GM19023 (cell line): ENCODE measurements at regions not wholly inside any gene's neighbourhood (a gene's known extent, or its start where the extent isn't known, plus 50 kb on each side); places are given as distances from the start of the nearest gene placed in this dataset.
"Not testable (repeated sequence)": the region's sequence is repeated elsewhere in the genome, so short reads cannot be mapped to it uniquely, and the experiment has no call there.

Source experiments
- ATAC-seq: cut with Tn5 transposase; IDR thresholded peaks from one replicate; pipeline ENCODE4 v1.9.1; 2021; ENCODE audit warnings: mild to moderate bottlenecking, moderate library complexity; ENCODE audit not compliant: unreplicated experiment

DNA sequence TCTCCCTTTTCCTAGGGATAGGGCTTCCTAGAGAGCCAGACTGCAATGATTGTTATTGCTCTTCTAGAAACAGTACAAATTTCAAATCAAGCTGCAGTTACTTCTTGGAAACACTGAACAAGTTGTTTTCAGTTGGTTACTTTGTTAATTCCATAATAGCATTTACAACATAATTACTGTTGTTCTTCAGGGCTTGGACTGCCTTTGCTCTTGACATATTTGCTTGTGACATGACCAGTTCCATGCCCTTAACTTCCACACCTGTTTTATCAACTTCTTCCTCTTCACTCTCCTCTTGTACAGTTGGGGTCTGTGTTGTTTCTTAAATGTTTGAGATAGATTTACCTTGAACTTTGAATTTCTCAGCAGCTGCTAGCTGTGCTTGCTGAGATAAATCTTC is 104.4 kb downstream of the SEC23IP start:
- ATAC-seq, result no peak

DNA sequence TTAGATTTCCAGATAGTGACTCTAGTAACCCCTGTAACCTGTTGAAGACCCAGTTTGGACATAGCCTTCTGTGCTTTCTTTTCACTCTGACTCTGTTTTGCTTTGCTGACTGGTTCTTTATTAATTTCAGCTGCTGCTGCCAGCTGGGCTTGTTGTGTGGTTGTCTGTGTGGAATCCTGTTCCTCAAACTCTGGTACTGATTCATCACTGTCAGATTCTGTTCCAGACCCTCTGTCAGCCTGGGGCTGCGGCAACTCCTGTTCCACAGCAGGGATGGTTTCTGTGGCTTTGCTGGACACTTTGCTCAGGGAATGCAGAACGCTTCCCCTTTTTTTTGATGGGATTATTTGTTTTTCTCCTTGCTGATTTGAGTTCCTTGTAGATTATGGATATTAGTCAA is 104.9 kb downstream of the SEC23IP start:
- no peak for ATAC-seq

DNA sequence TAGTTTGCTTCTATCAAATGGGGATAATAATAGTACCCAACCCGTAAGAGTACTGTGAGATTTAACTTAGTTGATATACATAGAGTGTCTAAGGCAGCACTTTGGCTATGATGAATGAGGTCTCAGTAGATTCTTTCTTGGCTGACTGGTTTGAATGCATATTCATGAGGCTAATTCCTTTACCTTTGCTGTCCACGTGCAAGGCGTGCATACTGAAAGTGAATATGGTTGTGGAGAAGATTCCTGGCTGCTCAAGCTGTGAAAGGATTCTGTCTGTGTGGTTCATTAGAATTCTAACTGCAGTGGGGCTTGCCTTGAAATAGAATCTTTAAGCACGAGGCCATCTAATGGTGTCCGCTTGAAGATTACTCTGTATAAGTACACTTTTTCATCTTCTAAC is 110.3 kb downstream of the SEC23IP start:
- ATAC-seq, result no peak

DNA sequence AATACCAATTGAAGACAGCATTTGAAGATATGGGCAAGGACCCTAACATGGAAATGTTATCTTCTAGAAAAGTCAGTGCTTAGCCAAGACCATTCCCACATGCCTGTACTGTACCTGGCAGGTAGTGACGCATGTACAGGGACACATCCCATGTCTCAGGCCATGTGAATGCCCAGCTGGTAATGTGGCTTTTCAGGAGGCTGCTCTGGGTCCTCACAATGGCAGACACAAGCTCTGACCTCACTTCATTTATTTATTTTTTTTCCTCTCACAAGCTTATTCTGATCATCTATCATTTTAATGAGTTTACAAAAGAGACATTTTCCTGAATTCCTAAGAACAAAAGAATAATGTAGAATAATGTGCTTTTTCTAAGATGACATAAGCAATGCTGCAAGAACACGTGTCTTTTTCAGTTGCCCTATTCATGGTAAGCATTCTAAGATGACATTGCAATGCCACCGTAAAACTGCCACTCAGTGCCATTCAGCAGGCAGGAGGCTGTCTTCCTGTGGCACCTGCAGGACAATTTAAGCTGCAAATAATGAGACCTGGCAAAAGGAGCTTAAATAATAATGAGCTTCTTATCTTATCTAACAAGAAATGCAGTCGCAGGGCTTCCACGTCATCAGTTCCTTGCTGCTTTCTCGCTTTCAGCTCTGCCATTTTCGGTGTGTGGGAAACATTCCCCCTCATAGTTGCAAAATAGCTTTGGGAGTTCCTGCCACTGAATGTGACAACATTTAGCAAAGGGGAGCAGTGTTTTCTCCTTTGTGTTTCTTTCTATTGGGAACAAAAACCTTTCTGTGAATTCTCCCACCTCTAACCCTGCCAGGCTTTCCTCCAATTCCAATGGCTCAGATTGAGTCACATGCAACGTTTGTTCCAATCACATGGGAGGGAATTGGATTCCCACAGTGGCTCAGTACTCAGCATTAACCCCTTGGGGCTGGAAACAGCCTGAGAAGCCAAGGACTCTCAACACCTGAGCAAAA is 113.0 kb downstream of the SEC23IP start:
- no peak for ATAC-seq

DNA sequence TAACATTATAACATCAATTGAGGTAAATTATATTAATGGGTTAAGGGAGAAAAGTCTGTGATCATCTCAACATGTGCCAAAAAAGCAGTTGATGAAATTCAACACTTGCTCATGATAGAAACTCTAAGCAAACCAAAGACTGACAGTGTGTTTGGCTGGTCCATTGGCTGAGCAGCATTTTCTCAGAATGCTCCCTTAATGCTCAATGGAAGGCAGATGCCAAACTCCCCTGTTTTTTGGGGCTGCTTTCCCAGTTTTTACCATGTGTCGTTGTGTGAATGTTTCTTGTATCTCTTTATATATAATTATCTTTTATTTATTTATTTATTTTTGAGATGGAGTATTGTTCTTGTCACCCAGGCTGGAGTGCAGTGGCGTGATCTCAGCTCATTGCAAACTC is 114.7 kb downstream of the SEC23IP start:
- no peak for ATAC-seq

DNA sequence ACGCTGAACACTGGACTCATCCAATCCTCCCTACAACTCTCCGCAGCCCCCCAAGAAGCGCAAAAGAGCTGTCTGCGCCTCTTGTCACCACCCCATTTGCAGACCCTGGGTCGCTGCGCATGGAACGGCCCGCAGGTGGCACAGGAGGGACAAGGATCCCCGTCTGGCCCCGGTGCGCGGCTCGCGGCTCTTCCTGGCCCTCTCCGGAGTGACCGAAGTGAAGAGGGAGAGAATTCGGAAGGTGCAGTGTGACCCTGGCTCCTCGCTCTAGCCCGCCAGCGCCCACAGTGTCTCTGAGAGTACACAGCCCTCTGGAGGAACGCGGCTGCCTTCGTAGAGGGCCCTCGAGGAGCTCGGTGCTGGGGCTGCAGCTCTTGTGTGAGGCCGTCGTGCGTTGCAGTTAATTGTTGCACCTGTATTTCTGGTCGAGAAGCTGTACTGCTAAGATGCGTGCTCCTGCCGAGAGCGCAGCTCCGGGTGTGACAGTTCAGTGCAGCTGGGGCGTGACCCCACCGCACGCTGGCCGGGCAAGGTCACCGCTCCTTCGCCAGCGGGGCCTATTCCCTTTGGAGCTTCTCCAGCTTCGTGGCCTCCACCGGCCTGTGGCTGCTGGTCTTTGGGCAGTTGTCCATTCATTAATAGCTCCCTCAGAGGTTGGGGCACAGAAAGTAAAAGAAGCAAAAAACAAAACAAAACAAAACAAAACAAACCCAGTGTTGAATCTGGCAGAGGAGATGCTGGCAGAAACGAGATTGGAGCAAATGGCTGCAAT is 119.0 kb downstream of the SEC23IP start:
- no peak for ATAC-seq

DNA sequence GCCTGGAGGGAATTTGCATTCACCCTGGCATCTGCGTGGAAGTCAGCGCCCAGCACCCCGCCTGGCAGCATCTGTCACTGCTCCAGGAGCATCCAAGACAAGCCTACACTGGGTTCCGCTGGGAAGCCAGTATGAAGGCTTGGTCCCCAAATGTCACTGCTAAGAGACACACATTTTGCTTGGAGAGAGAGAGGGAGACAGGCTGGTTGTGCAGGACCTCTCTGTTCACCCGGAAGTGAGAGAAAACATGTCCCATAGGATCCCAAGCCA is 119.5 kb downstream of the SEC23IP start:
- no peak for ATAC-seq

DNA sequence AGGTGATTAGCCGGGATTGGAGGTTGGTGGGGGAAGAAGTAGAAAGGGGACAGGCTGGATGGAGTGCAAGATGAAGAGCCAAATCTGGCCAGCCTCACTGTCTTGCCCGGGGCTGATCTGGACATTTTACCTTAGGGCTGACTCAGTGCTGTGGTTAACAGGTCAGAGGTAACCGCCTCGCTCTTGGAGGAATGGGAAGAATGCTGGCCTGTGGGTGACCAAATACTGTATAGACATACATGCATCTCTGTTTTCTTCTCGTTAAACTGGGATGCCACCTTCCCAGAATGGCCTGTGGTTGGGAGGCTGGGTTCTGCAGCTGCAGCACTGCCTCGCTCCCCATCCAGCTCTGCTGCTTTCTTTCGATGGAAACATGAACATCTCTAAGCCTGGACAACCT is 120.0 kb downstream of the SEC23IP start:
- no peak for ATAC-seq

DNA sequence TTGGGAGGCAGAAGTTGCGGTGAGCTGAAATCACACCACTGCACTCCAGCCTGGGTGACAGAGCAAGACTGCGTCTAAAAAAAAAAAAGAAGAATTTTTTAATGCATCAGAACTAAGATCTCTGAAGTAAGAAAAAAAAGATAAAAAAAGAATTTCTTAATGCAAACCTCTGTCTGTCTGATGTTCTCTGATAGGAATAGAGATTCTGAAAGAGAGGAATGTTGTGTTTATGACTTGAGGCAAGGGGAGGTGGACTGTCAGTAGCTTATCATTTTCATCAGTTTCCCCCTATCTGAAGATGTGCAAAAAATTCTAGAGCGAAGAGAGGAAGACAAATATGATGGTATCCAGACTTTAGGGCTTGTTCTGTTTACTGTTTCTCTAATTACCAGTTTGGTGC is 121.5 kb downstream of the SEC23IP start:
- no peak for ATAC-seq

DNA sequence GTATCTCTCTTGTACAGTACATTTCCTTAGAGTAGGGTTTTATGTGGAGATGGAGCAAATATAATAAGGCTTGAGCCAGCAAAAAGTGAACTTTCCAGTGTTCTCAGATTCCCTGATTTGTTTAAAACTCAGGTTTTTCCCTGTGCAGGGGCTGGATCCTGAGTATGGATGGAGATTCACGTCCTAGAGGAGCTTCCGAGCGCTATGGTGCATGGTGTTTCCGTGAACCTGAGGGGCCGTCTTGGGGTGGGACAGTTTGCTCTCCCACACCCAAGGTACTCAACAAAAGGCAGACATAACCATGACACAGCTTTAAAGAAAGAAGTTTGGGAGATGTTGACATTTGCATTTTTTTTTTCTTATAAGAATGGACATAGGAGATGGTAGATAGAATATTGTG is 122.5 kb downstream of the SEC23IP start:
- no peak for ATAC-seq

DNA sequence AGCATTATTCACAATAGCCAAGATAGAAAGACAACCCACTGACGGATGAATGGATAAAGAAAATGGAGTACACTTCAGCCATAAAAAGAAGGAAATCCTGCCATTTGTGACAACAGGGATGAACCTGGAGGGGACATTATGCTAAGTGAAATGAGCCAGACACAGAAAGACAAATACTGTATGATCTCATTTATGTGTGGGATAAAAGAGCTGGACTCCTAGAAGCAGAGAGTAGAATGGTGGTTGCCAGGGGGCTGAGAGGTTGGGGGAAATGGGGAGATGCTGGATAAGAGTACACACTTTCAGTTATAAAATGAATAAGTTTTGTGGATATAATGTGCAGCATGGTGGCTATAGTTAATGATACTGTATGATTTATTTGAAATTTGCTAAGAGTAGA is 124.4 kb downstream of the SEC23IP start:
- no peak for ATAC-seq

DNA sequence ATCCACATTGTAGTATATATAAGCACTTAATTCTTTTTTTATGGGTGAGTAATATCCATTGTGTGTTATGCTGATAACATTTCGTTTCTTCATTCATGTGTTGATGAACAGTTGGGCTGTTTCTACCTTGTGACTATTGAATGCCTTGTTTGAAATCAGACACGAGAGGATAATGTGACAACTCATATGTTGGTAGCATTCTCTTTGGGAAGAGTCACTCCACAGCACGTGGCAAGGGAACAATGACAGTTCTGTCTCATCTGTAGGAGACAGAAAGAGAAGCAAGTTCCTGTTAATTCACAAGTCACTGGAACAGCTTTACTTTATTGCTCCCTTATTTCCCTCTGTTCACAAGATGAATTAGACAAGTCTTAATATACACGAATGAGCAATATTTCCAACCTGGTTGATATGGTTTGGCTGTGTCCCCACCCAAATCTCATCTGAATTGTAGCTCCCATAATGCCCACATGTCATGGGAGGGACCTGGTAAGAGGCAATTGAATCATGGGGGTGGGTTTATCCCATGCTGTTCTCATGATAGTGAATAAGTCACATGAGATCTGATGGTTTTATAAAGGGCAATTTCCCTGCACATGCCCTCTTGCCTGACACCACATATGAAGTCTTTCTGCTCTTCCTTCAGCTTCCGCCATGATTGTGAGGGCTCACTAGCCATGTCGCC is 125.3 kb downstream of the SEC23IP start:
- ATAC-seq, result no peak

DNA sequence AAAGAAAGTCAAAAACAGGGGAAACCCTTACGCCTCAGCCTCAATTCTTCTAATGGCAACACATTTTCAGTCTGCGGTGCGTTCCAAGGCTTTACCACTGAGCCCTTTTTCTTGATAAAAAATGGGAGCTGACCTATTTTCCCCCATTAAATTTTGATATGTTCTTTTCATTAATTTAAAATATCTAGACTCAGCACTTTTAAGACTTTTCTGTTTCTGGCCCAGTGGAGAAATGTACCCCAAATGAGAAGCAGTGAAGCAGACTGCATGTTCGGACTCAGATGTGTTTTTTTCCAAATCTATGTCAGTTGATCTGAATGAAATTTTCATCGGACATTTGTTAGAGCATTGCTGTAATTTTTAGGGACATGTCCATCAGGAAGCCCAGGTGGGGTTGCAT is 126.2 kb downstream of the SEC23IP start:
- no peak for ATAC-seq

DNA sequence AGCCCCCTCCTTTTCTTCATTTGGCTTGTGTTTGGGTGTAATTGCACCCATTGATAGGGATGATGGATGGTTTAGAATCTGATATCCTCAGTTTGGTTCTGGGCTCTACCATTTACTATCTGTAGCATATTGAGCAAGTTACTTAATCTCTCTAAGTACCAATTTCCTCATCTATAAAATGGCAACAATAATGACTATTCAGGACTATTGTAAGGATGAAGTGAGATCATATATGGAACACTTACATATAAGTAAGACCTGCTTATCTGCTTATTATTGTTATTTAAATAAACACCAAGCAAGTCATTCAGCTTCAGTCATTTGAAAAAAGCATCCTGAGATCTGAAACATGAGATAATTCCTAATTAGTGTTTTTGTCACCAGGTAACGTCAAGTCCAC is 127.0 kb downstream of the SEC23IP start:
- no peak for ATAC-seq

DNA sequence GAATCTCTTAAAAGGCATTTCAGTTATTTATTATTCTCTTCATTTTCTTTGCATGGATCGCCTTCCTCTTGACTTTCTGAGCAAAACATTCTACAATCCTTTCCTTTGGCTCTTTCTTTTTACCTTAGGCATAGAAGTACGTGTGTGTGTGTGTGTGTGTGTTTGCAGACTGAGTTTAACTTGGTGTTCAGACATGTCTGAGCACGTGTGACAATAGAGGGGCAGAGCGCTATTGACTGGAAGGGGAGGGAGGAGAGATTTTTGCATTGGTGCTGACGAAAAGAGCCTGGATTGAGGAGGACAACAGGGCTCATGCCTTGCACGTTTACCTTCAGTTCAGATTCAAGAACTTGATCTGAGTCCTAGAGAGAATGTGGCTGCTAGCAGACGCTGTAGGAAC is 129.8 kb downstream of the SEC23IP start:
- no peak for ATAC-seq

DNA sequence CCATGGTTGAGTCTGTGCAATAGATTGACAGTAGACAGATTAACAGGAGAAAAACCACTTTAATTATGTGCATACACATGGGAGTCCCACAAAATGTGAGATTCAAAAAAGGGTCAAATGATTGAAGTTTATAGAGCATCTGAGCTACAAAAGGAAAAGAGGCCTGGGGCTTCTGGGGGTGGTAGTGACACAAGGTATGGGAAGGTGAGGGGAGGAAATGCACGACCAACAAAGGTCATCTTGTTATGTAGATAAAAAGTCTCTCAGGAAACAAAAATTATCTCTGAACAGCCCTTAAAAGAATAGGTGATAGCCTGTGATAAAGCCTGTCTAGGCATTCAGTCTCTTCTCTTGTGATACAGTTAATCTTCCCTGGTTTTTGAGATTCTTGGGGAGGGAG is 141.7 kb downstream of the SEC23IP start:
- ATAC-seq, result no peak

DNA sequence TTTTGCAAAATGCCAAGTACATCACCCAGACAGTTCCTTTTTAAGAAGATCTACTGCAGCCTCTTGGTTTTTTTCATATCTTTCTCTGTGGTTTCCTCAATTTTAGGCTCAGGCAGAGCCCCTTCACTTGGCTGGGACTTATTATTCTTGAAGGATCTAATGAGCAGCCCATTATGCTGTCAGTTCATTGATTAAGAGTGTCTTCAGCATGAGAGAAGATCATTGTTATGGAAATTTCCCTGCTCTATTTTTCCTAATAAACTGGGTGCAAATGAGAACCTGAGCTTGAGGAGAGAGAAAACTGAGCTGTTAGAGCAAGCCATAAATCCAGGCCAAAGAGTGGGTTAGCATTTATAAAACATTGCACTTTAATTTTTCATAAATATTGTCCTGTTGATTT is 146.5 kb downstream of the SEC23IP start:
- no peak for ATAC-seq

DNA sequence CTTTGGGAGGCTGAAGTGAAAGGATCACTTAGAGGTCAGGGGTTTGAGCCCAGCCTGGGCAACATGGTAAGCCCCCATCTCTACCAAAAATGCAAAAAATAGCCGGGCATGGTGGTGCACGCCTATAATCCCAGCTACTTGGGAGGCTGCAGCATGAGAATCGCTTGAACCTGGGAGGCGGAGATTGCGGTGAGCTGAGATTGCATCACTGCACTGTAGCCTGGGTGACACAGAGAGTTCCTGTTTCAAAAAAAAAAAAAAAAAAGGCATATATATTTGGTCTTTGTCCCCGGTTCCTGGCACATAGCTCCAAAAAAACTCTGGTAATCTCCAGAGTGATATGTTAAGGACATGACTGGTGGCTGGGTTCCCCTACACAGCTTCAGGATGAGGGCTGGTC is 147.3 kb downstream of the SEC23IP start:
- no peak for ATAC-seq

DNA sequence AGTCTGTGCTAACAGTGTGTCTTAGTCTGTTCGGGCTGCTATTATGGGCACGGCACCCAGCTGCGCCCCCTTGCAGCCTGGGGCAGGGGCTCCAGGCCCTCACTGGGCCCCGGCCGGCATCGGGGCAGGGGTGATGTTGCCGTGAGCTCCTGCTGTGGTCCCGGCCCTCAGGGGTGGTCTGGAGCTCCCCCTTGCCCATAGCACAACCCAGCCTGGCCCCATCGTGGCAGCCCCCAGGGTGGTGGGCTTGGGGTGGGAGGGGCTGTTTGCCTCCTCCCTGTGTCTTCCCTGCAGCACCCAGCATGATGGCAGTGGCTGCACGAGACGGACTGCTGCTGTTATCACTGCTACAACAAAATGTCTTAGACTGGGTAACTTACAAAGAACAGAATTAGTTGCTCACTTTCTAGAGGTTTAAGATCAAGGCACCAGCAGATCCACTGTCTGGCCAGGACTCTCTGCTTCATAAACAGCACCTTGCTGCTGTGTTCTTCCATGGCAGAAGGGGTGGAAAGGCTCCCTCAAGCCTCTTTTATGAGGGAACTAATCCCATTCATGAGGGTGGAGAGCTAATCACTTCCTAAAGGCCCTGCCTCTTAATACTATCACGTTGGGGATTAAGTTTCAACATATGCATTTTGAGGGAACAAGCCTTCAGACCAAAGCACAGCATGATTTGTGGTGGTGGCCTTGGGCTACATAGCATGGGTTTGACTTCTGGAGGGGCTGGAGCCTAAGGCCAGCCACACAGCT is 149.5 kb downstream of the SEC23IP start:
- no peak for ATAC-seq

DNA sequence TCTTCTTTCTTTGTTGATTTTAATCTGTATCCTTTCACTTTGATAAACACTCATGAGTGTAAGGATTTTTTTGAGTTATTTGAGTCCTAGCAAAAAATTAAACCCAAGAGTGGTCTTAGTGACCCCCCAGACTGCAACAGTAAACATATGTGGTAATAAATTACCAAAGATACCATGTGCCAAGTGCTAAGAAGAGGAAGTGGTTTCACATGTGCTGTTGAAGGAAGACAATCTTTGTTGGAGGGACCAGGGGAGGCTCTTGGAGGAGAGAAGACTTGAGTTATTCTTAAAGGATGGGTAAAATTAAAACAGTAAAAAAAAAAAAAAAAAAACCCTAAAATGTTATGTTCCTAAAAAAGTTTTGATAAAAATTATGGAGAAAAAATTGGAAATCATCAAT is 150.2 kb downstream of the SEC23IP start:
- no peak for ATAC-seq

DNA sequence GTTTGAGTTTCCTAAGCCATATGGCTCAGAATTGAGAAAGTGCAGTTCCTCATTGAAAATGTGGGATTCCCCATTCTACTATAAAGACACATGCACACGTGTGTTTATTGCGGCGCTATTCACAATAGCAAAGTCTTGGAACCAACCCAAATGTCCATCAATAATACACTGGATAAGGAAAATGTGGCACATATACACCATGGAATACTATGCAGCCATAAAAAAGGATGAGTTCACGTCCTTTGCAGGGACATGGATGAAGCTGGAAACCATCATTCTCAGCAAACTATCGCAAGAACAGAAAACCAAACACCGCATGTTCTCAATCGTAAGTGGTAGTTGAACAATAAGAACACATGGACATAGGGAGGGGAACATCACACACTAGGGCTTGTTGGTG is 154.8 kb downstream of the SEC23IP start:
- not testable (repeated sequence) for ATAC-seq
